ENCODE measurements at regions not wholly inside any gene's neighbourhood (a gene's known extent, or its start where the extent isn't known, plus 50 kb on each side); places are given as distances from the start of the nearest gene placed in this dataset.

DNA sequence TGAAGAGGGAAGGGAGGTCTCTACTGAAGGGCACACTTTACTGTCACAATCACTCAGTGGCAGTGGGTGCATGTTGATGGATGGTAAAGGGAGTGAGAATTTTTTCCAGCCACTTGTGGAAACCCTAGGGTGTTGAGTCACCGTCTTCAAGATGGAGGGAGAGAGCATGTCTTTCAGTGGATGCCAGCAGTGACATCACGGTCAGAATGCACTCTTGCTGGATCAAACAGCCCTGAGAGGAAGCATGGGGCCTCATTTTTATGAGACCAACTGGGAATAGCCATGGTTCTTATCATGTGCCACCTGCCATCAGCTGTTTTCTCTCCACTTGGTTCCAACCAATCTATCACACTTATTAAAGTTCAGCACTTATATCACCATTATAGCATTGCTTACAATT is 182.5 kb downstream of the KCNRG start:
- DNase-seq (no peak), ATAC-seq (ENCODE audit: low FRiP score) (no peak)
- Histone ChIP-seq H3K27me3 (ENCODE audit: control insufficient read depth in 1 of 2, insufficient read depth in 2 of 2, low read length in 1 of 2) (no peaks in the 10 kb centered on the region), H3K4me3 (ENCODE audit: low read length in 2 of 2) (no peak overlapping the region), H3K27ac (ENCODE audit: low read depth in 1 of 2, low read length in 2 of 2) (no peak overlapping the region), H3K9me3 (ENCODE audit: control insufficient read depth, low read length) (no peaks in the 10 kb centered on the region), H3K36me3 (ENCODE audit: control insufficient read depth in 1 of 2, insufficient read depth in 2 of 2, low read length in 1 of 2) (no peaks in the 10 kb centered on the region), H3K4me1 (ENCODE audit: control insufficient read depth in 1 of 2, insufficient read depth in 2 of 2, low read length in 2 of 2) (no peaks in the 10 kb centered on the region)
- WGBS, 2 donors, result 90 to 91% methylated on average over 2 of the region's 2 CpGs
- intact Hi-C loops (cut with DNase I), result no loop called here

GRCh38 chr13:50198508-50198907 is 183.3 kb downstream of the KCNRG start:
- intact Hi-C loops (cut with DNase I), result no loop called here
- Histone ChIP-seq H3K36me3 (ENCODE audit: control insufficient read depth in 1 of 2, insufficient read depth in 2 of 2, low read length in 1 of 2) (no peaks in the 10 kb centered on the region), H3K27me3 (ENCODE audit: control insufficient read depth in 1 of 2, insufficient read depth in 2 of 2, low read length in 1 of 2) (no peaks in the 10 kb centered on the region), H3K27ac (ENCODE audit: low read depth in 1 of 2, low read length in 2 of 2) (no peak overlapping the region), H3K4me3 (ENCODE audit: low read length in 2 of 2) (no peak overlapping the region), H3K9me3 (ENCODE audit: control insufficient read depth, low read length) (no peaks in the 10 kb centered on the region), H3K4me1 (ENCODE audit: control insufficient read depth in 1 of 2, insufficient read depth in 2 of 2, low read length in 2 of 2) (no peaks in the 10 kb centered on the region)
- DNase-seq (no peak), ATAC-seq (ENCODE audit: low FRiP score) (no peak)
- WGBS, 2 donors, result 60 to 63% methylated on average over 2 of the region's 2 CpGs

DNA sequence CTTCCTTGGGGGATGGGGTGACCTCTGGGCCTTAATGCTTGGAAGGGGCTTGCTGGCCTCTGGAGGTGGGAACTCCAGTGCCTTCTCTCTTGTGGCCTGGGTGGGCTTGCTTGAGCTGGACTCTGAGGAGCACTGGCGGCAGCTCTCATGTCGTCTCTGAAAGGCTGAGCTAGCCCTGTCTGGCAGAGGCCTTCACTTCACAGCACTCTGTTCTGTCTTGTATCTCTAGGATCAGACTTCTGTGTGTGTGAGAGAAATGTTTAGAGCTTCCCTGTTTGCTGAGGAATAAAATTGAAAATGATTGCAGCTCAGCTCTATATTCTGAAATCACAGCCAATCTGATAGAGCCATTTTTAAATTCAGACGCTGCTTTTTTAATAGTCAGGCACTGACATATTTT is 185.3 kb downstream of the KCNRG start:
- DNase-seq (no peak), ATAC-seq (ENCODE audit: low FRiP score) (no peak)
- Histone ChIP-seq H3K27ac (ENCODE audit: low read depth in 1 of 2, low read length in 2 of 2) (no peak overlapping the region), H3K4me1 (ENCODE audit: control insufficient read depth in 1 of 2, insufficient read depth in 2 of 2, low read length in 2 of 2) (no peaks in the 10 kb centered on the region), H3K4me3 (ENCODE audit: low read length in 2 of 2) (no peak overlapping the region), H3K36me3 (ENCODE audit: control insufficient read depth in 1 of 2, insufficient read depth in 2 of 2, low read length in 1 of 2) (no peaks in the 10 kb centered on the region), H3K27me3 (ENCODE audit: control insufficient read depth in 1 of 2, insufficient read depth in 2 of 2, low read length in 1 of 2) (no peaks in the 10 kb centered on the region), H3K9me3 (ENCODE audit: control insufficient read depth, low read length) (no peaks in the 10 kb centered on the region)
- intact Hi-C loops (cut with DNase I), result no loop called here
- 40 to 47% methylated on average over 3 of the region's 3 CpGs for WGBS, 2 donors

DNA sequence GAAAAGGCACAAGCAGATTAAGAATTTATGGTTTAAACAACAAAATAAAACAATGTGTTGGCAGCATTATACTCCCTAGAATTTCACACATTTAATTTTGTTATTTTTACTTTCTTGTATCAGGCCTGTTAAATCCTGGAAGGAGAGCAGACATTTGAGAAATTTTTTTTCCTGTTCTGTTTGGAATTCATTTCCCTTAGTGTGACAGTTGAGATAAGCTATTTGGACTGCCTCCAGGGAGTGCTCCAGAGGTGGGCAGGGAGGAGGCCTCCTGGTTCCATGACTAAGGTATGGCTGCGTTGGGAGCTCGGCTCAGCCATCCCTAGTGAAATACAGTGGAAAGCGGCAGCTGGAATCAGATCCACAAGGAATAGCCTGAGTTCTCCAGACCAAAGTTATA is 185.7 kb downstream of the KCNRG start:
- H3K4me1 ChIP-seq (ENCODE audit: control insufficient read depth in 1 of 2, insufficient read depth in 2 of 2, low read length in 2 of 2), result no peaks in the 10 kb centered on the region
- H3K27me3 ChIP-seq (ENCODE audit: control insufficient read depth in 1 of 2, insufficient read depth in 2 of 2, low read length in 1 of 2), result no peaks in the 10 kb centered on the region
- intact Hi-C loops (cut with DNase I), result no loop called here
- no peaks in the 10 kb centered on the region for H3K36me3 ChIP-seq (ENCODE audit: control insufficient read depth in 1 of 2, insufficient read depth in 2 of 2, low read length in 1 of 2)
- H3K4me3 ChIP-seq (ENCODE audit: low read length in 2 of 2), result no peak overlapping the region
- WGBS, 2 donors, result 51 to 56% methylated on average over 3 of the region's 3 CpGs
- no peak overlapping the region for H3K27ac ChIP-seq (ENCODE audit: low read depth in 1 of 2, low read length in 2 of 2)
- H3K9me3 ChIP-seq (ENCODE audit: control insufficient read depth, low read length), result no peaks in the 10 kb centered on the region
- DNase-seq (no peak), ATAC-seq (ENCODE audit: low FRiP score) (no peak)

DNA sequence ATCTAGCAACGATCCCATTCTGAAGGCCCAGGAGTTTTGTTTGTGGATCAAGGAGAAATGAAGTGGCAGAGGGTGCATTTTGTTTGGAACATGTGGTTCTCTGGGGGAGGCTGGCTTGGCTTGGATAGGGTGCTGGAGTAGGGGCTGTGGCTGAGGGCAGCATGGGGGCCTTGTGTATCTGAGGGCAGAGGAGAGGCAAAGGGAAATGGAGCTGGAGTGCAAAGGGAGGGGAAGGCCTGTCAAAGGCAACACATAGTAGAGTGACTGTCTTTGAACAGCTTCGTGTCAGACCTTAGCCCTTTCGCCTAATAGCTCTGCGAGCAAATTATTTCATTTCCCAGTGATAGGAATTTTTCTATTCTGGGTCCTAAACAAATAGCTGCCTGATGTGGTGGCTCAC is 187.2 kb downstream of the KCNRG start:
- Histone ChIP-seq H3K27me3 (ENCODE audit: control insufficient read depth in 1 of 2, insufficient read depth in 2 of 2, low read length in 1 of 2) (no peaks in the 10 kb centered on the region), H3K36me3 (ENCODE audit: control insufficient read depth in 1 of 2, insufficient read depth in 2 of 2, low read length in 1 of 2) (no peaks in the 10 kb centered on the region), H3K4me3 (ENCODE audit: low read length in 2 of 2) (no peak overlapping the region), H3K27ac (ENCODE audit: low read depth in 1 of 2, low read length in 2 of 2) (no peak overlapping the region), H3K9me3 (ENCODE audit: control insufficient read depth, low read length) (no peaks in the 10 kb centered on the region), H3K4me1 (ENCODE audit: control insufficient read depth in 1 of 2, insufficient read depth in 2 of 2, low read length in 2 of 2) (no peaks in the 10 kb centered on the region)
- no peak for DNase-seq
- intact Hi-C loops (cut with DNase I), result no loop called here
- 91% methylated on average over 4 of the region's 4 CpGs for whole genome bisulfite sequencing, 2 donors
- ATAC-seq (ENCODE audit: low FRiP score), result no peak

DNA sequence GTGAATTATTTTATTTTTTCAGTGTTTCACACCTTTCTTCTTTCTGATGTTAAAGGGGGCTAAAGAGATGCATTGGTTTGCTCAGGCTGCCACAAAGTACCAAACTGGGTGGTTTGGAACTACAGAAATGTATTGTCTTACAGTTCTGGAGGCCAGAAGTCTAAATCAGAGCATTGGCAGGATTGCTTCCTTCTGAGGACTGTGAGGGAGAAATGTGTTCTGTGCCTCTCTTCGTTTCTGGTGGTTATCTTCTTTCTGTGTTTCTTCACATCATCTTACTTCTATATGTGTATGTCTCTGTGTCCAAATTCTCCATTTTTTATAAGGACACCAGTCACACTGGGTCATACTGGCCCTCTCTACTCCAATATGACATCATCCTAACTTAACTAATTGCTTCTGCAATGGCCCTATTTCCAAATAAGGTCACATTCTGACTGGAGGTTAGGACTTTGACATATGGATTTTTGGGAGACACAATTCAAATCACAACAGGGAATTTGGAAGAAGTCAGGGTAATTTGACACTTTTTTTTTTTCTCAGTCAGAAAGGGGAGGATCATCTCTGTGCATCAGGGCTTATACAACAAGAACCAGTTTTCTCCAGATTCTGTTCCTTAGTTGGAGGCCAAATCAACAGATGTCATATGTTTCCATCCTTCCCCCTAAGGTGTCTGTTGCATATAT is 188.2 kb downstream of the KCNRG start:
- DNase-seq (no peak), ATAC-seq (ENCODE audit: low FRiP score) (no peak)
- H3K27ac ChIP-seq (ENCODE audit: low read depth in 1 of 2, low read length in 2 of 2), result no peak overlapping the region
- H3K4me3 ChIP-seq (ENCODE audit: low read length in 2 of 2), result no peak overlapping the region
- H3K4me1 ChIP-seq (ENCODE audit: control insufficient read depth in 1 of 2, insufficient read depth in 2 of 2, low read length in 2 of 2), result no peaks in the 10 kb centered on the region
- no peaks in the 10 kb centered on the region for H3K9me3 ChIP-seq (ENCODE audit: control insufficient read depth, low read length)
- H3K36me3 ChIP-seq (ENCODE audit: control insufficient read depth in 1 of 2, insufficient read depth in 2 of 2, low read length in 1 of 2), result no peaks in the 10 kb centered on the region
- 89 to 91% methylated on average over 1 of the region's 1 CpG for WGBS, 2 donors
- intact Hi-C loops (cut with DNase I), result no loop called here
- H3K27me3 ChIP-seq (ENCODE audit: control insufficient read depth in 1 of 2, insufficient read depth in 2 of 2, low read length in 1 of 2), result no peaks in the 10 kb centered on the region

DNA sequence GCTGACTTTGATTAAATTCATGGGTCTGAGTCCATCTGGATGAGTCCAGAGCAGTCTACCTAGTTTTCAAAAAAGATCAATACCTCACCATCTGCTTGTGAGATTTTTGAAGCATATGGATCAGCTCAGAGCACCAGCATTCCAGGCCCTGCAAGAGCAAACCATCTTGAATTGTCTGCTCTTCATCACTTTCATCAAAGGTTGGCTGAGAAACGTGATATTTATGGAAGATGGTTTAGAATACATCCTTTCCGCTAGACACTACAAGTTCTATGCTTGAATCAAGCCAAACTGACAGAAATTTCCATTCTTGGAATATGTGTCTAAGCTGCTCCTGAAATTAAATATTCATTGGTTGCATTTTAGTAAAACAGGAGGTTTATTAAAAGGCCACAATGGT is 190.3 kb downstream of the KCNRG start:
- no peak for ATAC-seq (ENCODE audit: low FRiP score)
- Histone ChIP-seq H3K27me3 (ENCODE audit: control insufficient read depth in 1 of 2, insufficient read depth in 2 of 2, low read length in 1 of 2) (no peaks in the 10 kb centered on the region), H3K4me1 (ENCODE audit: control insufficient read depth in 1 of 2, insufficient read depth in 2 of 2, low read length in 2 of 2) (no peaks in the 10 kb centered on the region), H3K36me3 (ENCODE audit: control insufficient read depth in 1 of 2, insufficient read depth in 2 of 2, low read length in 1 of 2) (no peaks in the 10 kb centered on the region), H3K9me3 (ENCODE audit: control insufficient read depth, low read length) (no peaks in the 10 kb centered on the region), H3K4me3 (ENCODE audit: low read length in 2 of 2) (no peak overlapping the region), H3K27ac (ENCODE audit: low read depth in 1 of 2, low read length in 2 of 2) (no peak overlapping the region)
- DNase-seq, result no peak
- intact Hi-C loops (cut with DNase I), result no loop called here
- WGBS, 2 donors, result 94 to 96% methylated on average over 2 of the region's 2 CpGs

GRCh38 chr13:50208826-50209335 is 193.6 kb downstream of the KCNRG start:
- ATAC-seq (ENCODE audit: low FRiP score), result peak; percentile 78
- no peaks in the 10 kb centered on the region for H3K27me3 ChIP-seq (ENCODE audit: control insufficient read depth in 1 of 2, insufficient read depth in 2 of 2, low read length in 1 of 2)
- H3K27ac ChIP-seq (ENCODE audit: low read depth in 1 of 2, low read length in 2 of 2), result no peak overlapping the region
- peaks cover 2% of the 10 kb centered on the region for H3K9me3 ChIP-seq (ENCODE audit: control insufficient read depth, low read length)
- no peak overlapping the region for H3K4me3 ChIP-seq (ENCODE audit: low read length in 2 of 2)
- peak in 1 of 2 donors; percentile 70 for DNase-seq
- H3K36me3 ChIP-seq (ENCODE audit: control insufficient read depth in 1 of 2, insufficient read depth in 2 of 2, low read length in 1 of 2), result no peaks in the 10 kb centered on the region
- intact Hi-C loops (cut with DNase I), result no loop called here
- no peaks in the 10 kb centered on the region for H3K4me1 ChIP-seq (ENCODE audit: control insufficient read depth in 1 of 2, insufficient read depth in 2 of 2, low read length in 2 of 2)
- 29% methylated on average over 9 of the region's 9 CpGs for WGBS, 2 donors

- no peaks in the 10 kb centered on the region for H3K4me1 ChIP-seq (ENCODE audit: control insufficient read depth in 1 of 2, insufficient read depth in 2 of 2, low read length in 2 of 2)
- DNase-seq (no peak), ATAC-seq (ENCODE audit: low FRiP score) (no peak)
These were observed 194.4 kb downstream of the KCNRG start for GRCh38 chr13:50209631-50210030.

More at GRCh38 chr13:50209631-50210030, 194.4 kb downstream of the KCNRG start:
- intact Hi-C loops (cut with DNase I), result no loop called here
- Histone ChIP-seq H3K36me3 (ENCODE audit: control insufficient read depth in 1 of 2, insufficient read depth in 2 of 2, low read length in 1 of 2) (no peaks in the 10 kb centered on the region), H3K27ac (ENCODE audit: low read depth in 1 of 2, low read length in 2 of 2) (no peak overlapping the region), H3K27me3 (ENCODE audit: control insufficient read depth in 1 of 2, insufficient read depth in 2 of 2, low read length in 1 of 2) (no peaks in the 10 kb centered on the region), H3K4me3 (ENCODE audit: low read length in 2 of 2) (no peak overlapping the region), H3K9me3 (ENCODE audit: control insufficient read depth, low read length) (peaks cover 2% of the 10 kb centered on the region)
- WGBS, 2 donors, result 83 to 88% methylated on average over 1 of the region's 1 CpG
